Neural cell (in vitro differentiated cells): ENCODE measurements at regions not wholly inside any gene's neighbourhood (a gene's known extent, or its start where the extent isn't known, plus 50 kb on each side); places are given as distances from the start of the nearest gene placed in this dataset.

Experiments used
- H2AFZ ChIP-seq: fragments of 200-600, 300-800 bp; sonication (generic), shearing (Covaris generic); 2 replicates; pipeline ENCODE4 v1.6.0; 2014; ENCODE audit warnings: low read depth, mild to moderate bottlenecking, antibody characterized with exemption, low read length, moderate library complexity
- H3F3A ChIP-seq: fragments of 200-600 bp; shearing (Covaris generic); 2 replicates; pipeline ENCODE4 v1.6.1; 2016; ENCODE audit warnings: mild to moderate bottlenecking, moderate library complexity, mixed read lengths, antibody characterized with exemption, low read length; ENCODE audit not compliant: insufficient read depth, poor library complexity, severe bottlenecking
- H3K27ac ChIP-seq: fragments of 200-600, 300-800 bp; sonication (generic), shearing (Covaris generic); 2 replicates; pipeline ENCODE4 v1.5.1; 2014; ENCODE audit warnings: mild to moderate bottlenecking, low read length, moderate library complexity
- H3K27me3 ChIP-seq: fragments of 300-800, 200-600 bp; sonication (generic), shearing (Covaris generic); 2 replicates; pipeline ENCODE4 v1.6.0; 2014; ENCODE audit warnings: mild to moderate bottlenecking, low read depth, low read length, moderate library complexity; ENCODE audit not compliant: insufficient read depth
- H3K36me3 ChIP-seq: fragments of 300-800, 200-600 bp; sonication (generic), shearing (Covaris generic); 2 replicates; pipeline ENCODE4 v1.5.1; 2014; ENCODE audit warnings: mild to moderate bottlenecking, antibody characterized with exemption, low read length, moderate library complexity; ENCODE audit not compliant: insufficient read depth
- H3K4me2 ChIP-seq: fragments of 300-800, 200-600 bp; sonication (generic), shearing (Covaris generic); 2 replicates; pipeline ENCODE4 v1.6.0; 2014; ENCODE audit warnings: mild to moderate bottlenecking, low read length
- H3K4me3 ChIP-seq: fragments of 300-800, 200-600 bp; sonication (generic), shearing (Covaris generic); 2 replicates; pipeline ENCODE4 v1.5.1; 2014; ENCODE audit warnings: mild to moderate bottlenecking, low read length, moderate library complexity
- H3K79me2 ChIP-seq: fragments of 200-600 bp; shearing (Covaris generic); replicated peaks from 2 replicates; pipeline ENCODE4 v1.6.0; 2014; ENCODE audit warnings: mild to moderate bottlenecking, low read length, moderate library complexity; ENCODE audit not compliant: insufficient read depth
- H3K9ac ChIP-seq: fragments of 300-800, 200-600 bp; sonication (generic), shearing (Covaris generic); 2 replicates; pipeline ENCODE4 v1.6.1; 2016; ENCODE audit warnings: mild to moderate bottlenecking, low read length, mixed read lengths
- H3K9me2 ChIP-seq: fragments of 200-600 bp; shearing (Covaris generic); 2 replicates; pipeline ENCODE4 v1.6.1; 2016; ENCODE audit warnings: mild to moderate bottlenecking, low read length, mixed read lengths; ENCODE audit not compliant: insufficient read depth
- H3K9me3 ChIP-seq: fragments of 200-600, 300-800 bp; sonication (generic), shearing (Covaris generic); 2 replicates; pipeline ENCODE4 v1.6.1; 2016; ENCODE audit warnings: mild to moderate bottlenecking, mixed run types, low read length, moderate library complexity, mixed read lengths
- H4K20me1 ChIP-seq: fragments of 200-600 bp; shearing (Covaris generic); 2 replicates; pipeline ENCODE4 v1.6.1; 2016; ENCODE audit warnings: mild to moderate bottlenecking, mixed run types; ENCODE audit not compliant: insufficient read depth
- CTCF ChIP-seq: fragments of 450-650 bp; IDR thresholded peaks from 2 replicates; pipeline ENCODE4 v1.5.1; 2014; ENCODE audit warnings: antibody characterized with exemption, mild to moderate bottlenecking, moderate library complexity; ENCODE audit not compliant: poor library complexity, severe bottlenecking
- EP300 ChIP-seq: fragments of 450-650 bp; conservative IDR thresholded peaks from 2 replicates; pipeline ENCODE4 v1.6.1; 2014; ENCODE audit warnings: antibody characterized with exemption, mild to moderate bottlenecking, moderate library complexity; ENCODE audit not compliant: poor library complexity, severe bottlenecking
- EZH2 ChIP-seq: fragments of 200-600, 300-800 bp; shearing (Covaris generic), sonication (generic); IDR thresholded peaks from 2 replicates; pipeline ENCODE4 v1.6.1; 2014; ENCODE audit warnings: antibody characterized with exemption, low read length, borderline replicate concordance, mild to moderate bottlenecking; ENCODE audit not compliant: insufficient read depth, poor library complexity, severe bottlenecking
- MXI1 ChIP-seq: fragments of 450-650 bp; conservative IDR thresholded peaks from 2 replicates; pipeline ENCODE4 v1.6.1; 2014; ENCODE audit warnings: antibody characterized with exemption, mild to moderate bottlenecking; ENCODE audit not compliant: poor library complexity, severe bottlenecking
- POLR2AphosphoS5 ChIP-seq: IDR thresholded peaks from 2 replicates; pipeline ENCODE4 v1.6.1; 2012
- RAD21 ChIP-seq: fragments of 450-650 bp; conservative IDR thresholded peaks from 2 replicates; pipeline ENCODE4 v1.6.1; 2014; ENCODE audit warnings: antibody characterized with exemption, mild to moderate bottlenecking, moderate library complexity
- REST ChIP-seq: IDR thresholded peaks from 2 replicates; pipeline ENCODE4 v1.6.1; 2012; ENCODE audit warnings: borderline replicate concordance
- SMC3 ChIP-seq: fragments of 450-650 bp; conservative IDR thresholded peaks from 2 replicates; pipeline ENCODE4 v1.6.1; 2014; ENCODE audit warnings: antibody characterized with exemption, mild to moderate bottlenecking, moderate library complexity; ENCODE audit not compliant: poor library complexity
- TAF1 ChIP-seq: IDR thresholded peaks from 2 replicates; pipeline ENCODE4 v1.6.1; 2012; ENCODE audit warnings: low read depth

- Histone ChIP-seq H4K20me1 (no peaks in the 10 kb centered on the region), H3K36me3 (no peaks in the 10 kb centered on the region), H3K4me2 (no peak overlapping the region), H2AFZ (no peak overlapping the region), H3K9me2 (no peaks in the 10 kb centered on the region), H3K27me3 (no peaks in the 10 kb centered on the region), H3K4me3 (no peak overlapping the region), H3K27ac (no peak overlapping the region), H3K79me2 (no peaks in the 10 kb centered on the region), H3F3A (no peaks in the 10 kb centered on the region), H3K9me3 (peaks cover 3% of the 10 kb centered on the region), H3K9ac (no peak overlapping the region)
- TF ChIP-seq REST (no peak), EZH2 (no peak), CTCF (no peak), TAF1 (no peak), RAD21 (no peak), EP300 (no peak), SMC3 (no peak), MXI1 (no peak), POLR2AphosphoS5 (no peak)
These were observed 137.2 kb upstream of the EPHA6 start for GRCh38 chr3:96677156-96677555.

- Histone ChIP-seq H3K4me2 (no peak overlapping the region), H3K9me2 (no peaks in the 10 kb centered on the region), H3K27me3 (no peaks in the 10 kb centered on the region), H3K4me3 (no peak overlapping the region), H3K9ac (no peak overlapping the region), H3K36me3 (no peaks in the 10 kb centered on the region), H4K20me1 (no peaks in the 10 kb centered on the region), H3K27ac (no peak overlapping the region), H2AFZ (no peak overlapping the region), H3K79me2 (no peaks in the 10 kb centered on the region), H3F3A (no peaks in the 10 kb centered on the region), H3K9me3 (peaks cover 3% of the 10 kb centered on the region)
- TF ChIP-seq TAF1: no peak
- no peak for TF ChIP-seq REST
- no peak for TF ChIP-seq MXI1
- no peak for TF ChIP-seq RAD21
- TF ChIP-seq POLR2AphosphoS5: no peak
- TF ChIP-seq SMC3: no peak
These were observed 136.1 kb upstream of the EPHA6 start for GRCh38 chr3:96678325-96678724.
